ENCODE measurements at regions not wholly inside any gene's neighbourhood (a gene's known extent, or its start where the extent isn't known, plus 50 kb on each side); places are given as distances from the start of the nearest gene placed in this dataset.

GRCh38 chr21:17191346-17191993 lies 321.4 kb upstream of the CXADR start:
- no peaks in the 10 kb centered on the region for H3K27me3 Mint-ChIP-seq (ENCODE audit: unreplicated experiment)
- TF ChIP-seq CTCF (IDR thresholded peaks at IDR 0.05; ENCODE audit: unreplicated experiment): no peak
- H3K4me3 Mint-ChIP-seq (ENCODE audit: unreplicated experiment): no peak overlapping the region
- H3K36me3 Mint-ChIP-seq (ENCODE audit: low read depth, unreplicated experiment): no peaks in the 10 kb centered on the region
- peaks cover 4% of the 10 kb centered on the region for H3K9me3 Mint-ChIP-seq (ENCODE audit: unreplicated experiment)
- no peak for DNase-seq (ENCODE audit: low spot score)
- H3K27ac Mint-ChIP-seq (ENCODE audit: unreplicated experiment): no peak overlapping the region
- H3K4me1 Mint-ChIP-seq (ENCODE audit: unreplicated experiment): no peaks in the 10 kb centered on the region

DNA sequence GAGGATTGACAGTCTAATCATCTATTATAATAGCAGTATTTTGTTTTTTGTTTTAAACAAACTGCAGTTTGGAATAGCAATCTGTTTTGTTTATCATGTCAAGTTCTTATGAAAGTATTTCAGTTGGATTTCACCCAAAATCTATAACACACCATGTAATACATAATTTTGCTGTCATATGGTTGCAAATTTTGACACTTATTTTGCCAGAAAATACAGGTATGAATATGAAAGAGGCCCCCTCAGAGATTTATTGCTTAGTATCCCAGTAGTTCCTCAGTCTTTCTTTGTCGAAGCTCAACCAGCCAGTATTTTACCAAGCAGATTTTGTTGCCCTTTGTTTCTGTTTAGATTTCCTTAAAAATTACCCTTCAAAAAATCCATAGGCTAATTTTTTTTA lies 317.5 kb upstream of the CXADR start:
- Mint-ChIP-seq H3K27ac (ENCODE audit: unreplicated experiment) (no peak overlapping the region), H3K36me3 (ENCODE audit: low read depth, unreplicated experiment) (no peaks in the 10 kb centered on the region), H3K27me3 (ENCODE audit: unreplicated experiment) (no peaks in the 10 kb centered on the region)

DNA sequence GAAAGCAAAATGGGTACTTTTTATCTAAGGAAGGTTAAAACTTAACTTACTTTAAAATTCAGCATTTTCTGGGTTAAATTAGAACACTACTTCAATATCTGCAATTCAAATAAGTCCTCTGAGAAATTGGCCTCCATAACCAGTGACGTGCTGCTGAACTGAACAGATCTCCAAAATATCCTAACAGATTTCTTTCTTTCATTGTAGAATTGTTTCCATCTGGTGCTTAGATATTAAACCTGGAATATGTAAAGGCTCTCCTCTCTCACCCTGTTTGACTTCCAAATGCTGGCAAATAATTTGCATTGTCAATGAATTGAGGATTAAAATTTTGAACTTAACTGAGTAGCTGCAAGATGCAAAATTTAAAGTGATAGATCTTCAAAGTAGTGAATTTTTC lies 316.9 kb upstream of the CXADR start:
- DNase-seq (ENCODE audit: low spot score): no peak
- H3K27ac Mint-ChIP-seq (ENCODE audit: unreplicated experiment): no peak overlapping the region
- peaks cover 4% of the 10 kb centered on the region for H3K9me3 Mint-ChIP-seq (ENCODE audit: unreplicated experiment)
- no peak for TF ChIP-seq CTCF (IDR thresholded peaks at IDR 0.05; ENCODE audit: unreplicated experiment)
- H3K4me3 Mint-ChIP-seq (ENCODE audit: unreplicated experiment): no peak overlapping the region
- no peaks in the 10 kb centered on the region for H3K27me3 Mint-ChIP-seq (ENCODE audit: unreplicated experiment)
- H3K4me1 Mint-ChIP-seq (ENCODE audit: unreplicated experiment): no peaks in the 10 kb centered on the region
- H3K36me3 Mint-ChIP-seq (ENCODE audit: low read depth, unreplicated experiment): no peaks in the 10 kb centered on the region

More for the DNA sequence above, 317.5 kb upstream of the CXADR start:
- Mint-ChIP-seq H3K4me3 (ENCODE audit: unreplicated experiment) (no peak overlapping the region), H3K4me1 (ENCODE audit: unreplicated experiment) (no peaks in the 10 kb centered on the region), H3K9me3 (ENCODE audit: unreplicated experiment) (peaks cover 4% of the 10 kb centered on the region)
- no peak for DNase-seq (ENCODE audit: low spot score)
- no peak for TF ChIP-seq CTCF (IDR thresholded peaks at IDR 0.05; ENCODE audit: unreplicated experiment)

DNA sequence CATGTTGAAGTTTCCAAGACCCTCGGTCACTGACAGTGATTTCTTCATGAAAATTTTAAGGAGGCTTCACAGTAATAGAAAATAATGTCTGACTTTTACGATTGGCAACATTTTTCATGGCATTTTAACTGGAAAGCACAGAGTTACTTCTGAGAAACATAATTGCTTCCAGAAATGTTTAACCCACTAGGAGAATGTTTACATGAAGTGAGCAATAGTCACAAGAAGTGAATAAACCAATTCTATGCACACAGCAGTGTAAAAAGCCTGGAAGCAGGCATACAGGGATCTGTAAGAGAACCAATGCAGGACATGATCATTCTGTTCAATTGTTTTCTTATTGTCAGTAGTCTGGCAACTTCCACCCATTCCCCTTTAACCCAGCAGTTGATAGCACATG lies 316.2 kb upstream of the CXADR start:
- no peak for TF ChIP-seq CTCF (IDR thresholded peaks at IDR 0.05; ENCODE audit: unreplicated experiment)
- Mint-ChIP-seq H3K27me3 (ENCODE audit: unreplicated experiment) (no peaks in the 10 kb centered on the region), H3K9me3 (ENCODE audit: unreplicated experiment) (peaks cover 4% of the 10 kb centered on the region), H3K4me3 (ENCODE audit: unreplicated experiment) (no peak overlapping the region), H3K4me1 (ENCODE audit: unreplicated experiment) (no peaks in the 10 kb centered on the region), H3K36me3 (ENCODE audit: low read depth, unreplicated experiment) (no peaks in the 10 kb centered on the region), H3K27ac (ENCODE audit: unreplicated experiment) (no peak overlapping the region)
- DNase-seq (ENCODE audit: low spot score): no peak

DNA sequence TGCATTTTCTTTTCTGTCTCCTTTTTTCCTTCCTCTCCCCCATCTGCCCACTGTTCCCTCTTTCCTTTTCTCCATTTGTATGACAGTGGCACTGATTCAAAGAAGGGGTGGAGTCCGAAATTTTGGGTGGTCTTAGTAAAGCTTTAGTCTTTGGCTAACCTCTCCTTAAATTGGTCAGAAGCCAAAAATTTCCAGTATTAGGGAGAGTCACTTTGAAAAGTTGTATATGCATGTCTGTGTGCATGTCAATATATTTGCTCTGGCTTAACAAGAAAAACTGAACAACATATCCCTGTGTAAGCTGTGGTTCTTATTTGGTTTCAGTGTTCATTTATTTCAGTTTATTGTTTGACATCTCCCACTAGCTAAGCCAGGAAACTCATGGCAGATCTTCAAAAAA lies 314.8 kb upstream of the CXADR start:
- no peak for TF ChIP-seq CTCF (IDR thresholded peaks at IDR 0.05; ENCODE audit: unreplicated experiment)
- Mint-ChIP-seq H3K27me3 (ENCODE audit: unreplicated experiment) (no peaks in the 10 kb centered on the region), H3K4me1 (ENCODE audit: unreplicated experiment) (no peaks in the 10 kb centered on the region), H3K9me3 (ENCODE audit: unreplicated experiment) (peaks cover 2% of the 10 kb centered on the region), H3K36me3 (ENCODE audit: low read depth, unreplicated experiment) (no peaks in the 10 kb centered on the region), H3K27ac (ENCODE audit: unreplicated experiment) (no peak overlapping the region), H3K4me3 (ENCODE audit: unreplicated experiment) (no peak overlapping the region)
- DNase-seq (ENCODE audit: low spot score): no peak
